MM.1S (cell line): ENCODE measurements at regions not wholly inside any gene's neighbourhood (a gene's known extent, or its start where the extent isn't known, plus 50 kb on each side); places are given as distances from the start of the nearest gene placed in this dataset.

ENCODE experiments used
- DNase-seq: peaks from one replicate; pipeline ENCODE4 v3.0.0-alpha.2; 2015
- H2AFZ ChIP-seq: fragments of 300-600 bp; sonication (generic); 2 replicates; pipeline ENCODE4 v1.6.0; 2016; ENCODE audit warnings: antibody characterized with exemption, low read length
- H3F3A ChIP-seq: fragments of 300-600 bp; sonication (generic); 2 replicates; pipeline ENCODE4 v1.6.1; 2016; ENCODE audit warnings: mild to moderate bottlenecking, antibody characterized with exemption, low read length, moderate library complexity, mixed read lengths; ENCODE audit not compliant: insufficient read depth
- H3K27ac ChIP-seq: fragments of 300-600 bp; sonication (generic); 2 replicates; pipeline ENCODE4 v1.5.1; 2016; ENCODE audit warnings: mild to moderate bottlenecking, low read length
- H3K27me3 ChIP-seq: fragments of 300-600 bp; sonication (generic); replicated peaks from 2 replicates; pipeline ENCODE4 v1.6.0; 2016; ENCODE audit warnings: low read length; ENCODE audit not compliant: insufficient read depth
- H3K36me3 ChIP-seq: fragments of 300-600 bp; sonication (generic); replicated peaks from 2 replicates; pipeline ENCODE4 v1.6.1; 2016; ENCODE audit warnings: mild to moderate bottlenecking, low read length, mixed read lengths; ENCODE audit not compliant: insufficient read depth
- H3K4me1 ChIP-seq: fragments of 300-600 bp; sonication (generic); 2 replicates; pipeline ENCODE4 v1.6.1; 2016; ENCODE audit warnings: low read length, mixed read lengths
- H3K4me2 ChIP-seq: fragments of 300-600 bp; sonication (generic); 2 replicates; pipeline ENCODE4 v1.6.0; 2016; ENCODE audit warnings: low read depth, low read length
- H3K4me3 ChIP-seq: fragments of 300-600 bp; sonication (generic); 2 replicates; pipeline ENCODE4 v1.5.1; 2016; ENCODE audit warnings: low read length, mixed read lengths
- H3K79me2 ChIP-seq: fragments of 300-600 bp; sonication (generic); 2 replicates; pipeline ENCODE4 v1.6.1; 2016; ENCODE audit warnings: mixed run types, low read length, mixed read lengths
- H3K9ac ChIP-seq: fragments of 300-600 bp; sonication (generic); 2 replicates; pipeline ENCODE4 v1.6.1; 2016; ENCODE audit warnings: low read length, mixed read lengths
- H3K9me2 ChIP-seq: fragments of 300-600 bp; sonication (generic); replicated peaks from 2 replicates; pipeline ENCODE4 v1.6.1; 2016; ENCODE audit warnings: mild to moderate bottlenecking, low read length, mixed read lengths; ENCODE audit not compliant: insufficient read depth
- H3K9me3 ChIP-seq: fragments of 300-600 bp; sonication (generic); replicated peaks from 2 replicates; pipeline ENCODE4 v1.6.1; 2016; ENCODE audit warnings: mild to moderate bottlenecking, low read length, mixed read lengths; ENCODE audit not compliant: insufficient read depth
- H4K20me1 ChIP-seq: fragments of 300-600 bp; sonication (generic); 2 replicates; pipeline ENCODE4 v1.6.1; 2016; ENCODE audit warnings: mild to moderate bottlenecking, low read length, moderate library complexity, mixed read lengths; ENCODE audit not compliant: insufficient read depth
- CTCF ChIP-seq: fragments of 300-600 bp; sonication (generic); IDR thresholded peaks from 2 replicates; pipeline ENCODE4 v1.5.1; 2016; ENCODE audit warnings: antibody characterized with exemption, low read length, mixed read lengths
- EZH2 ChIP-seq: fragments of 300-600 bp; sonication (generic); optimal IDR thresholded peaks from 2 replicates; pipeline ENCODE3; 2017; ENCODE audit warnings: low read depth, mild to moderate bottlenecking, antibody characterized with exemption, low read length, mixed read lengths
- EZH2phosphoT487 ChIP-seq: fragments of 300-600 bp; sonication (generic); IDR thresholded peaks from 2 replicates; pipeline ENCODE4 v1.6.1; 2018; ENCODE audit warnings: antibody characterized with exemption, low read length

GRCh38 chr1:215421744-215422143 lies 145.4 kb upstream of the KCTD3 start:
- Histone ChIP-seq H2AFZ (no peak overlapping the region), H4K20me1 (no peaks in the 10 kb centered on the region), H3K4me2 (no peak overlapping the region), H3K79me2 (no peaks in the 10 kb centered on the region), H3K9ac (no peak overlapping the region), H3K27ac (no peak overlapping the region), H3K4me3 (no peak overlapping the region), H3K27me3 (no peaks in the 10 kb centered on the region), H3F3A (no peaks in the 10 kb centered on the region), H3K9me3 (no peaks in the 10 kb centered on the region), H3K9me2 (no peaks in the 10 kb centered on the region), H3K4me1 (no peaks in the 10 kb centered on the region), H3K36me3 (no peaks in the 10 kb centered on the region)
- TF ChIP-seq EZH2 (no peak), CTCF (no peak), EZH2phosphoT487 (no peak)
- no peak for DNase-seq

GRCh38 chr1:215423288-215423687 lies 143.8 kb upstream of the KCTD3 start:
- TF ChIP-seq EZH2 (no peak), EZH2phosphoT487 (no peak), CTCF (no peak)
- no peaks in the 10 kb centered on the region for H3K9me2 ChIP-seq
- no peak overlapping the region for H2AFZ ChIP-seq
- no peak overlapping the region for H3K4me2 ChIP-seq
- no peaks in the 10 kb centered on the region for H3K27me3 ChIP-seq
- no peaks in the 10 kb centered on the region for H4K20me1 ChIP-seq
- H3F3A ChIP-seq = no peaks in the 10 kb centered on the region
- no peaks in the 10 kb centered on the region for H3K9me3 ChIP-seq
- no peak overlapping the region for H3K4me3 ChIP-seq
- DNase-seq = no peak
- no peak overlapping the region for H3K9ac ChIP-seq
- no peak overlapping the region for H3K27ac ChIP-seq
- no peaks in the 10 kb centered on the region for H3K36me3 ChIP-seq
- H3K4me1 ChIP-seq = no peaks in the 10 kb centered on the region
- no peaks in the 10 kb centered on the region for H3K79me2 ChIP-seq

GRCh38 chr1:215425138-215425537 lies 142.0 kb upstream of the KCTD3 start:
- no peaks in the 10 kb centered on the region for H3K9me3 ChIP-seq
- H3K27me3 ChIP-seq = no peaks in the 10 kb centered on the region
- H3K4me2 ChIP-seq = no peak overlapping the region
- H3K9ac ChIP-seq = no peak overlapping the region
- H3K36me3 ChIP-seq = no peaks in the 10 kb centered on the region
- no peaks in the 10 kb centered on the region for H3K4me1 ChIP-seq
- H2AFZ ChIP-seq = no peak overlapping the region
- no peaks in the 10 kb centered on the region for H3K9me2 ChIP-seq
- H4K20me1 ChIP-seq = no peaks in the 10 kb centered on the region
- DNase-seq = no peak
- TF ChIP-seq CTCF (no peak), EZH2phosphoT487 (no peak), EZH2 (no peak)
- H3F3A ChIP-seq = no peaks in the 10 kb centered on the region
- no peaks in the 10 kb centered on the region for H3K79me2 ChIP-seq
- no peak overlapping the region for H3K4me3 ChIP-seq
- no peak overlapping the region for H3K27ac ChIP-seq
